ENCODE measurements at regions not wholly inside any gene's neighbourhood (a gene's known extent, or its start where the extent isn't known, plus 50 kb on each side); places are given as distances from the start of the nearest gene placed in this dataset.
"Not testable (repeated sequence)": the region's sequence is repeated elsewhere in the genome, so short reads cannot be mapped to it uniquely, and the experiment has no call there.

DNA sequence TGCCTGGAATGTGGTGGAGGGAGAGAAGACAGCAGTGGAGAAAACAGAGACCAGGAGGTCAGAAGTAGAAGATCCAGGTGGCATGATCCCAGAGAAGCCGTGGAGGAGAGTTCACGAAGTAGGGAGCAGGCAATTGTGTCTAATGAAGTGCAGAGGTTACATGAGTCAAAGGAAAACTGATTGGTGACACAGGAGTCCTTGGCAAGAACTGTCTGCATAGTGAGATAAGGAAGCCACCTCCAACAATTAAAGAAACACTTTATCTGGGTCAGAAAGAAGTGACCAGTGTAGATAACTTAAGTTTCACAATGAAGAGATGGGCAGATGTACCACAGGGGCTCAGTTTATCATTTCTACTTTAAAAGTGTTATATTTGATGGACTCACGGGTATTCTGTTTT lies 57.0 kb upstream of the PTH start:
- in situ Hi-C loops (cut with MboI; ENCODE audit: low sequenced_read_pairs): no loop called here
- no peaks in the 10 kb centered on the region for H3K4me1 ChIP-seq
- no peak for DNase-seq (ENCODE audit: low spot score in 2 of 2)
- H3K36me3 ChIP-seq (replicated peaks): no peaks in the 10 kb centered on the region
- H3K9me3 ChIP-seq: no peaks in the 10 kb centered on the region
- no peaks in the 10 kb centered on the region for H3K27me3 ChIP-seq (ENCODE audit: low read depth)
- H3K4me3 ChIP-seq: no peak overlapping the region

DNA sequence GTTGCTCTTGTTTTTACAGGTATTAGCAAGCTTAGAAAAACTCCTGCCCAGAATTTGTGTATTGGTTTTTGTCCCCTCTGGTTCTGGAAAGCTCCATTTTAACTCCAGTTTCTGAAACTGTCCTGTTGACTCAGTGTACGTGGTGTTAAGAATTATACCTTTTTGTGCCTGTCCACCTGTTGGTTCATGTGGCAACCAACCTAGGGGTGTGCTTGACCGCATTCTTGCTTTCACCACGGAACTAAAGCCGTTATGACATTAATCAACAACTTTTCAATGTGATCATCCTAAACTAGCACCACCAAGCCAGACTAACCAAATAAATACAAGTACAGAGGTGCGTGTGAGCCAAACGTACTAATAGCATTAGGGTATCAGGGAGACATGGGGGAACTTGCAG lies 56.0 kb upstream of the PTH start:
- Histone ChIP-seq H3K9me3 (no peaks in the 10 kb centered on the region), H3K36me3 (replicated peaks) (no peaks in the 10 kb centered on the region), H3K4me3 (no peak overlapping the region), H3K4me1 (no peaks in the 10 kb centered on the region), H3K27me3 (ENCODE audit: low read depth) (no peaks in the 10 kb centered on the region)
- no peak for DNase-seq (ENCODE audit: low spot score in 2 of 2)
- in situ Hi-C loops (cut with MboI; ENCODE audit: low sequenced_read_pairs): no loop called here

GRCh38 chr11:13550761-13551160 lies 55.0 kb upstream of the PTH start:
- in situ Hi-C loops (cut with MboI; ENCODE audit: low sequenced_read_pairs): no loop called here
- Histone ChIP-seq H3K4me3 (no peak overlapping the region), H3K27me3 (ENCODE audit: low read depth) (no peaks in the 10 kb centered on the region), H3K9me3 (0 out of 2 replicates have a peak, but pooled peaks cover 2% of the 10 kb centered on the region), H3K4me1 (no peaks in the 10 kb centered on the region), H3K36me3 (replicated peaks) (no peaks in the 10 kb centered on the region)
- DNase-seq (ENCODE audit: low spot score in 2 of 2): no peak

- H3K36me3 ChIP-seq (replicated peaks); H3K4me1 ChIP-seq; in situ Hi-C loops (cut with MboI; ENCODE audit: low sequenced_read_pairs); DNase-seq (ENCODE audit: low spot score in 2 of 2); H3K27me3 ChIP-seq (ENCODE audit: low read depth); H3K9me3 ChIP-seq; H3K4me3 ChIP-seq: not testable (repeated sequence)
These were observed 50.3 kb upstream of the PTH start for GRCh38 chr11:13546092-13546491.
